ENCODE measurements at regions not wholly inside any gene's neighbourhood (a gene's known extent, or its start where the extent isn't known, plus 50 kb on each side); places are given as distances from the start of the nearest gene placed in this dataset.

GRCh38 chr13:58879114-58879513, 1247.6 kb downstream of the PCDH17 start:
- H3K9me3 ChIP-seq (ENCODE audit: low read depth), result no peaks in the 10 kb centered on the region
- no peaks in the 10 kb centered on the region for H3K9me2 ChIP-seq (replicated peaks; ENCODE audit: insufficient read depth)
- H2AFZ ChIP-seq, result no peak overlapping the region
- H3K79me2 ChIP-seq, result no peaks in the 10 kb centered on the region
- no peaks in the 10 kb centered on the region for H4K20me1 ChIP-seq (ENCODE audit: insufficient read depth, poor library complexity, severe bottlenecking)
- no peak overlapping the region for H3K27ac ChIP-seq
- no peaks in the 10 kb centered on the region for H3K27me3 ChIP-seq
- DNase-seq (ENCODE audit: low spot score), result no peak
- H3K4me2 ChIP-seq, result no peak overlapping the region
- no peaks in the 10 kb centered on the region for H3K4me1 ChIP-seq (ENCODE audit: insufficient read depth)
- H3K36me3 ChIP-seq (replicated peaks; ENCODE audit: insufficient read depth, low read depth), result no peaks in the 10 kb centered on the region
- TF ChIP-seq EZH2 (IDR thresholded peaks at IDR 0.05; ENCODE audit: borderline replicate concordance), result no peak
- TF ChIP-seq EZH2phosphoT487 (IDR thresholded peaks at IDR 0.05; ENCODE audit: low read depth, severe bottlenecking, unreplicated experiment), result no peak
- TF ChIP-seq, protein P1, sequence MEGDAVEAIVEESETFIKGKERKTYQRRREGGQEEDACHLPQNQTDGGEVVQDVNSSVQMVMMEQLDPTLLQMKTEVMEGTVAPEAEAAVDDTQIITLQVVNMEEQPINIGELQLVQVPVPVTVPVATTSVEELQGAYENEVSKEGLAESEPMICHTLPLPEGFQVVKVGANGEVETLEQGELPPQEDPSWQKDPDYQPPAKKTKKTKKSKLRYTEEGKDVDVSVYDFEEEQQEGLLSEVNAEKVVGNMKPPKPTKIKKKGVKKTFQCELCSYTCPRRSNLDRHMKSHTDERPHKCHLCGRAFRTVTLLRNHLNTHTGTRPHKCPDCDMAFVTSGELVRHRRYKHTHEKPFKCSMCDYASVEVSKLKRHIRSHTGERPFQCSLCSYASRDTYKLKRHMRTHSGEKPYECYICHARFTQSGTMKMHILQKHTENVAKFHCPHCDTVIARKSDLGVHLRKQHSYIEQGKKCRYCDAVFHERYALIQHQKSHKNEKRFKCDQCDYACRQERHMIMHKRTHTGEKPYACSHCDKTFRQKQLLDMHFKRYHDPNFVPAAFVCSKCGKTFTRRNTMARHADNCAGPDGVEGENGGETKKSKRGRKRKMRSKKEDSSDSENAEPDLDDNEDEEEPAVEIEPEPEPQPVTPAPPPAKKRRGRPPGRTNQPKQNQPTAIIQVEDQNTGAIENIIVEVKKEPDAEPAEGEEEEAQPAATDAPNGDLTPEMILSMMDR (IDR thresholded peaks at IDR 0.05; ENCODE audit: poor library complexity), result no peak
- H3K4me3 ChIP-seq, result no peak overlapping the region

DNA sequence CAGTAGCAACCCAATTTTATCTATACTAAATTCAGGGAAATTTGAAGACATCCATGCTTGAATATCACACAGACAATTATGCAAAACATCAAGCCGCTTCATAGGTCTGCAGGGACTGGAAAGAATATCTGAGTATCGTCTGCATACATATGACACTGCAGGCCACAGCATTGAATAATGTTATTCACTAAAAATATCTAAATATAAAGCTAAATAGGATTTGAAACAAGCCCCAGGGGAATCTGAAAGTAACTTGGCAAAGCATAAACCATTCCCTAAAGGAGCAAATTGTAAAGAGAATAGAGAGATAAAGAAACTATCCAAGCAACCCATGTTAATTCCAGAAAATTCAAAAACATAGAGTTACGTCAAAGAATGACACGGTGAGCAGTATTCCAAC, 1251.0 kb downstream of the PCDH17 start:
- Histone ChIP-seq H3K9me3 (ENCODE audit: low read depth) (no peaks in the 10 kb centered on the region), H3K4me1 (ENCODE audit: insufficient read depth) (no peaks in the 10 kb centered on the region), H3K27me3 (no peaks in the 10 kb centered on the region), H3K79me2 (no peaks in the 10 kb centered on the region), H3K36me3 (replicated peaks; ENCODE audit: insufficient read depth, low read depth) (no peaks in the 10 kb centered on the region), H3K9me2 (replicated peaks; ENCODE audit: insufficient read depth) (no peaks in the 10 kb centered on the region), H3K4me3 (no peak overlapping the region), H2AFZ (no peak overlapping the region), H3K4me2 (no peak overlapping the region), H3K27ac (no peak overlapping the region), H4K20me1 (ENCODE audit: insufficient read depth, poor library complexity, severe bottlenecking) (no peaks in the 10 kb centered on the region)
- no peak for TF ChIP-seq EZH2 (IDR thresholded peaks at IDR 0.05; ENCODE audit: borderline replicate concordance)
- TF ChIP-seq EZH2phosphoT487 (IDR thresholded peaks at IDR 0.05; ENCODE audit: low read depth, severe bottlenecking, unreplicated experiment), result no peak
- TF ChIP-seq, protein P1 (IDR thresholded peaks at IDR 0.05; ENCODE audit: poor library complexity), result no peak
- DNase-seq (ENCODE audit: low spot score), result no peak
- WGBS (ENCODE audit: low lambda C conversion rate, missing lambda C conversion rate), result 78% methylated on average over 4 of the region's 4 CpGs

GRCh38 chr13:58883405-58883804, 1251.9 kb downstream of the PCDH17 start:
- H3K4me3 ChIP-seq, result no peak overlapping the region
- no peak overlapping the region for H3K27ac ChIP-seq
- no peaks in the 10 kb centered on the region for H3K4me1 ChIP-seq (ENCODE audit: insufficient read depth)
- H3K27me3 ChIP-seq, result no peaks in the 10 kb centered on the region
- TF ChIP-seq, protein P1 (IDR thresholded peaks at IDR 0.05; ENCODE audit: poor library complexity), result no peak
- TF ChIP-seq EZH2 (IDR thresholded peaks at IDR 0.05; ENCODE audit: borderline replicate concordance), result no peak
- TF ChIP-seq EZH2phosphoT487 (IDR thresholded peaks at IDR 0.05; ENCODE audit: low read depth, severe bottlenecking, unreplicated experiment), result no peak
- H4K20me1 ChIP-seq (ENCODE audit: insufficient read depth, poor library complexity, severe bottlenecking), result no peaks in the 10 kb centered on the region
- no peaks in the 10 kb centered on the region for H3K36me3 ChIP-seq (replicated peaks; ENCODE audit: insufficient read depth, low read depth)
- H3K4me2 ChIP-seq, result no peak overlapping the region
- no peaks in the 10 kb centered on the region for H3K79me2 ChIP-seq
- H3K9me2 ChIP-seq (replicated peaks; ENCODE audit: insufficient read depth), result no peaks in the 10 kb centered on the region
- H2AFZ ChIP-seq, result no peak overlapping the region
- no peak for DNase-seq (ENCODE audit: low spot score)
- H3K9me3 ChIP-seq (ENCODE audit: low read depth), result no peaks in the 10 kb centered on the region
- 54% methylated on average over 2 of the region's 2 CpGs for WGBS (ENCODE audit: low lambda C conversion rate, missing lambda C conversion rate)

All from hepatocyte (in vitro differentiated cells).